Endodermal cell (in vitro differentiated cells): ENCODE measurements at regions not wholly inside any gene's neighbourhood (a gene's known extent, or its start where the extent isn't known, plus 50 kb on each side); places are given as distances from the start of the nearest gene placed in this dataset.

Source experiments
- DNase-seq: peaks from one replicate; pipeline ENCODE4 v3.0.0-alpha.2; 2017
- H3K27ac ChIP-seq: 2 replicates; pipeline ENCODE4 v1.5.1; 2013; ENCODE audit warnings: mild to moderate bottlenecking, low read depth, low read length, moderate library complexity
- H3K27me3 ChIP-seq: 2 replicates; pipeline ENCODE4 v1.6.1; 2013; ENCODE audit warnings: mild to moderate bottlenecking, low read length, moderate library complexity; ENCODE audit not compliant: insufficient read depth, control insufficient read depth, poor library complexity, severe bottlenecking
- H3K36me3 ChIP-seq: 2 replicates; pipeline ENCODE4 v1.7.0; 2013; ENCODE audit warnings: mild to moderate bottlenecking, low read length, moderate library complexity; ENCODE audit not compliant: control insufficient read depth, insufficient read depth
- H3K4me1 ChIP-seq: one replicate; pipeline ENCODE4 v1.7.0; 2013; ENCODE audit warnings: low read length; ENCODE audit not compliant: control insufficient read depth, insufficient read depth
- H3K4me3 ChIP-seq: 2 replicates; pipeline ENCODE4 v1.5.1; 2013; ENCODE audit warnings: mild to moderate bottlenecking, low read length, moderate library complexity
- H3K9ac ChIP-seq: 2 replicates; pipeline ENCODE4 v1.6.1; 2013; ENCODE audit warnings: mild to moderate bottlenecking, low read length, moderate library complexity; ENCODE audit not compliant: poor library complexity, severe bottlenecking; ENCODE audit errors: extremely low read depth
- H3K9me3 ChIP-seq: 2 replicates; pipeline ENCODE4 v1.6.1; 2013; ENCODE audit warnings: mild to moderate bottlenecking, low read length, moderate library complexity; ENCODE audit not compliant: control insufficient read depth
- H3K27ac Mint-ChIP-seq: 2 replicates; pipeline ENCODE4 v1.8.0; 2020; ENCODE audit warnings: mixed read lengths
- H3K27me3 Mint-ChIP-seq: 2 replicates; pipeline ENCODE4 v1.8.0; 2021; ENCODE audit warnings: mild to moderate bottlenecking, mixed read lengths; ENCODE audit not compliant: insufficient read depth
- H3K36me3 Mint-ChIP-seq: 2 replicates; pipeline ENCODE4 v1.8.0; 2020; ENCODE audit warnings: low read depth, mixed read lengths
- H3K4me1 Mint-ChIP-seq: 2 replicates; pipeline ENCODE4 v1.8.0; 2020; ENCODE audit warnings: mixed read lengths
- H3K4me3 Mint-ChIP-seq: 2 replicates; pipeline ENCODE4 v1.8.0; 2020; ENCODE audit warnings: mild to moderate bottlenecking, moderate library complexity, mixed read lengths
- H3K9me3 Mint-ChIP-seq: 2 replicates; pipeline ENCODE4 v1.8.0; 2020; ENCODE audit warnings: mild to moderate bottlenecking, mixed read lengths
- WGBS, 2 experiments: methylation state at CpG; one replicate each; pipeline versions ENCODE4 v1.1.5 to v1.1.7; 2013; ENCODE audit warnings: missing lambda C conversion rate in 2 of 2, mixed read lengths in 1 of 2; ENCODE audit not compliant: insufficient coverage in 1 of 2, insufficient read length in 1 of 2; 5-methylcytosine and 5-hydroxymethylcytosine counted together
- TF ChIP-seq, protein P1 (sequence below): fragments of 200-600 bp; sonication (generic); conservative IDR thresholded peaks from 2 replicates; pipeline ENCODE4 v1.5.0; 2021; ENCODE audit warnings: antibody characterized with exemption, mild to moderate bottlenecking

- H3K4me3 Mint-ChIP-seq = no peak overlapping the region
- no peaks in the 10 kb centered on the region for H3K27me3 ChIP-seq
- H3K9me3 Mint-ChIP-seq = no peaks in the 10 kb centered on the region
- H3K27ac ChIP-seq = no peak overlapping the region
- no peak overlapping the region for H3K9ac ChIP-seq
- TF ChIP-seq, protein P1, sequence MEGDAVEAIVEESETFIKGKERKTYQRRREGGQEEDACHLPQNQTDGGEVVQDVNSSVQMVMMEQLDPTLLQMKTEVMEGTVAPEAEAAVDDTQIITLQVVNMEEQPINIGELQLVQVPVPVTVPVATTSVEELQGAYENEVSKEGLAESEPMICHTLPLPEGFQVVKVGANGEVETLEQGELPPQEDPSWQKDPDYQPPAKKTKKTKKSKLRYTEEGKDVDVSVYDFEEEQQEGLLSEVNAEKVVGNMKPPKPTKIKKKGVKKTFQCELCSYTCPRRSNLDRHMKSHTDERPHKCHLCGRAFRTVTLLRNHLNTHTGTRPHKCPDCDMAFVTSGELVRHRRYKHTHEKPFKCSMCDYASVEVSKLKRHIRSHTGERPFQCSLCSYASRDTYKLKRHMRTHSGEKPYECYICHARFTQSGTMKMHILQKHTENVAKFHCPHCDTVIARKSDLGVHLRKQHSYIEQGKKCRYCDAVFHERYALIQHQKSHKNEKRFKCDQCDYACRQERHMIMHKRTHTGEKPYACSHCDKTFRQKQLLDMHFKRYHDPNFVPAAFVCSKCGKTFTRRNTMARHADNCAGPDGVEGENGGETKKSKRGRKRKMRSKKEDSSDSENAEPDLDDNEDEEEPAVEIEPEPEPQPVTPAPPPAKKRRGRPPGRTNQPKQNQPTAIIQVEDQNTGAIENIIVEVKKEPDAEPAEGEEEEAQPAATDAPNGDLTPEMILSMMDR = no peak
- H3K36me3 ChIP-seq = no peaks in the 10 kb centered on the region
- no peaks in the 10 kb centered on the region for H3K36me3 Mint-ChIP-seq
- H3K27ac Mint-ChIP-seq = peak overlapping the region; percentile 65
- no peaks in the 10 kb centered on the region for H3K27me3 Mint-ChIP-seq
- 90 to 96% methylated on average over 1 to 2 of the region's 2 CpGs for WGBS, 2 experiments
- DNase-seq = no peak
- peaks cover 3% of the 10 kb centered on the region for H3K4me1 ChIP-seq
- H3K4me1 Mint-ChIP-seq = peaks cover 12% of the 10 kb centered on the region
- no peak overlapping the region for H3K4me3 ChIP-seq
- H3K9me3 ChIP-seq = no peaks in the 10 kb centered on the region
Measured at GRCh38 chr3:152945556-152945955, 110.6 kb downstream of the P2RY1 start.

- Histone ChIP-seq H3K4me3 (no peak overlapping the region), H3K27ac (no peak overlapping the region), H3K4me1 (no peaks in the 10 kb centered on the region), H3K9me3 (peaks cover 7% of the 10 kb centered on the region), H3K36me3 (no peaks in the 10 kb centered on the region), H3K9ac (no peak overlapping the region), H3K27me3 (no peaks in the 10 kb centered on the region)
- Mint-ChIP-seq H3K4me3 (no peak overlapping the region), H3K27me3 (no peaks in the 10 kb centered on the region), H3K36me3 (no peaks in the 10 kb centered on the region), H3K4me1 (peaks cover 9% of the 10 kb centered on the region), H3K9me3 (peaks cover 5% of the 10 kb centered on the region), H3K27ac (no peak overlapping the region)
- TF ChIP-seq, protein P1 = no peak
- WGBS, 2 experiments = 88 to 96% methylated on average over 1 to 2 of the region's 2 CpGs
- DNase-seq = no peak
Measured at GRCh38 chr3:152957491-152957890, 122.6 kb downstream of the P2RY1 start.

- no peak overlapping the region for H3K27ac Mint-ChIP-seq
- Histone ChIP-seq H3K27me3 (no peaks in the 10 kb centered on the region), H3K36me3 (no peaks in the 10 kb centered on the region), H3K27ac (no peak overlapping the region), H3K4me3 (no peak overlapping the region), H3K4me1 (no peaks in the 10 kb centered on the region), H3K9me3 (peaks cover 19% of the 10 kb centered on the region), H3K9ac (no peak overlapping the region)
- peaks cover 8% of the 10 kb centered on the region for H3K36me3 Mint-ChIP-seq
- no peak overlapping the region for H3K4me3 Mint-ChIP-seq
- no peaks in the 10 kb centered on the region for H3K27me3 Mint-ChIP-seq
- DNase-seq = no peak
- TF ChIP-seq, protein P1 = no peak
- H3K9me3 Mint-ChIP-seq = peaks cover 18% of the 10 kb centered on the region
- H3K4me1 Mint-ChIP-seq = peaks cover 9% of the 10 kb centered on the region
- 84% methylated on average over 3 of the region's 3 CpGs; no CpG with 5 or more reads in 1 of the 2 experiments for WGBS, 2 experiments
Measured at GRCh38 chr3:152959307-152959706, 124.4 kb downstream of the P2RY1 start.
